ENCODE measurements at regions not wholly inside any gene's neighbourhood (a gene's known extent, or its start where the extent isn't known, plus 50 kb on each side); places are given as distances from the start of the nearest gene placed in this dataset.

- no peaks in the 10 kb centered on the region for H4K20me1 ChIP-seq (ENCODE audit: insufficient read depth)
- no peaks in the 10 kb centered on the region for H3K36me3 ChIP-seq (ENCODE audit: insufficient read depth, low read length)
- no peak overlapping the region for H3K9ac ChIP-seq (ENCODE audit: low read length)
- H3K9me3 ChIP-seq (ENCODE audit: low read length) = no peaks in the 10 kb centered on the region
- TF ChIP-seq CTCF (IDR thresholded peaks at IDR 0.05; ENCODE audit: poor library complexity, severe bottlenecking) (no peak), POLR2AphosphoS5 (IDR thresholded peaks at IDR 0.05) (no peak), EZH2 (IDR thresholded peaks at IDR 0.05; ENCODE audit: borderline replicate concordance, insufficient read depth, low read length, poor library complexity, severe bottlenecking) (no peak), EP300 (conservative IDR thresholded peaks at IDR 0.05; ENCODE audit: poor library complexity, severe bottlenecking) (no peak), MXI1 (conservative IDR thresholded peaks at IDR 0.05; ENCODE audit: poor library complexity, severe bottlenecking) (no peak), SMC3 (conservative IDR thresholded peaks at IDR 0.05; ENCODE audit: poor library complexity) (no peak), TAF1 (IDR thresholded peaks at IDR 0.05; ENCODE audit: low read depth) (no peak), REST (IDR thresholded peaks at IDR 0.05; ENCODE audit: borderline replicate concordance) (no peak), RAD21 (conservative IDR thresholded peaks at IDR 0.05) (no peak)
- no peaks in the 10 kb centered on the region for H3K27me3 ChIP-seq (ENCODE audit: insufficient read depth, low read depth, low read length)
- H3K79me2 ChIP-seq (replicated peaks; ENCODE audit: insufficient read depth, low read length) = no peaks in the 10 kb centered on the region
- H3K9me2 ChIP-seq (ENCODE audit: insufficient read depth, low read length) = no peaks in the 10 kb centered on the region
- no peaks in the 10 kb centered on the region for H3F3A ChIP-seq (ENCODE audit: insufficient read depth, low read length, poor library complexity, severe bottlenecking)
- no peak overlapping the region for H3K27ac ChIP-seq (ENCODE audit: low read length)
- no peak overlapping the region for H3K4me3 ChIP-seq (ENCODE audit: low read length)
- H2AFZ ChIP-seq (ENCODE audit: low read depth, low read length) = no peak overlapping the region
- no peak overlapping the region for H3K4me2 ChIP-seq (ENCODE audit: low read length)
Observed at GRCh38 chr5:154534457-154535050, 56.5 kb upstream of the HAND1 start.

- Histone ChIP-seq H3K9me3 (ENCODE audit: low read length) (no peaks in the 10 kb centered on the region), H3K36me3 (ENCODE audit: insufficient read depth, low read length) (no peaks in the 10 kb centered on the region), H3K4me3 (ENCODE audit: low read length) (no peak overlapping the region), H3K27me3 (ENCODE audit: insufficient read depth, low read depth, low read length) (no peaks in the 10 kb centered on the region), H3K4me2 (ENCODE audit: low read length) (no peak overlapping the region), H3K79me2 (replicated peaks; ENCODE audit: insufficient read depth, low read length) (no peaks in the 10 kb centered on the region), H3K9me2 (ENCODE audit: insufficient read depth, low read length) (no peaks in the 10 kb centered on the region), H2AFZ (ENCODE audit: low read depth, low read length) (no peak overlapping the region), H4K20me1 (ENCODE audit: insufficient read depth) (no peaks in the 10 kb centered on the region), H3K9ac (ENCODE audit: low read length) (no peak overlapping the region), H3F3A (ENCODE audit: insufficient read depth, low read length, poor library complexity, severe bottlenecking) (no peaks in the 10 kb centered on the region), H3K27ac (ENCODE audit: low read length) (no peak overlapping the region)
- TF ChIP-seq EZH2 (IDR thresholded peaks at IDR 0.05; ENCODE audit: borderline replicate concordance, insufficient read depth, low read length, poor library complexity, severe bottlenecking) = no peak
- no peak for TF ChIP-seq MXI1 (conservative IDR thresholded peaks at IDR 0.05; ENCODE audit: poor library complexity, severe bottlenecking)
Observed at GRCh38 chr5:154529282-154529681, 51.3 kb upstream of the HAND1 start.
